HG03432 (cell line): ENCODE measurements at regions not wholly inside any gene's neighbourhood (a gene's known extent, or its start where the extent isn't known, plus 50 kb on each side); places are given as distances from the start of the nearest gene placed in this dataset.

Experiments used
- ATAC-seq: cut with Tn5 transposase; IDR thresholded peaks from one replicate; pipeline ENCODE4 v1.9.1; 2021; ENCODE audit warnings: mild to moderate bottlenecking, moderate library complexity; ENCODE audit not compliant: unreplicated experiment

DNA sequence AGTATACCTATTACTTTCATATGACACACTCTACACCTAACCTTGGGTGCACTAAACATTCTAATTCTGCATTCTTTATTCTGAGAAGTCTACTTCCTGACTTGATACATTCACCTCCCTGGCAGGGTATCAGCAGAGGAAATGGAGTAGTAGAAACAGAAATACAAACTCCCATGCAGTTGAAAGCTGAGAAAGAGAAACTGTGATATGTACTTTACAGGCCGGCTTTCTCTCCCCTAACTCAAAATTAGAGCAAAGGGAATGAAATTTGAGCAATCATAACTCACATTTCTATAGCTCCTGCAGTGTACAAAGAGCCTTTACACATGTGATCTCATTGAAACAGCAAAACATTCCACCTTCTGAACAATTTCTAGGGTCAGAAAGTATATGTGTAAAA, 135.5 kb upstream of the COL8A1 start:
- ATAC-seq, result no peak

DNA sequence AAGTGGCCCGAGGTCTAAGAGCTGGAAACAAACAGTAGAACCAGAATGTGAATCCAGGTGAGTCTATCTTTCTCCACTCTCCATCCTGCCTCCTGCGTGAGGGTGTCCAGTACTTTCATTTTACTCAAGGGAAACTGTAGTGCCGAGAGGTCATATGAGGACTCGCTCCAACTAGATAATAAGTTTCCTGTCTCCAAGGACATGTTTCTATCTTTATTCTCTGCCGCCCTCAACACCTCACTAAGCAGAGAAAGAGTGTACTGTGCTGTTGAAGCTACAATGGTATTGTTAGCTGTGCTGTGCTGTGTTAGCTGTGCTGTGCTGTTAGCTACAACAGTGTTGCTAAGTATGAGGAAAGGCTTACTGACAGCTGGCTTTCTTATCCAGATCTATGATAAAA, 137.9 kb upstream of the COL8A1 start:
- ATAC-seq, result no peak

DNA sequence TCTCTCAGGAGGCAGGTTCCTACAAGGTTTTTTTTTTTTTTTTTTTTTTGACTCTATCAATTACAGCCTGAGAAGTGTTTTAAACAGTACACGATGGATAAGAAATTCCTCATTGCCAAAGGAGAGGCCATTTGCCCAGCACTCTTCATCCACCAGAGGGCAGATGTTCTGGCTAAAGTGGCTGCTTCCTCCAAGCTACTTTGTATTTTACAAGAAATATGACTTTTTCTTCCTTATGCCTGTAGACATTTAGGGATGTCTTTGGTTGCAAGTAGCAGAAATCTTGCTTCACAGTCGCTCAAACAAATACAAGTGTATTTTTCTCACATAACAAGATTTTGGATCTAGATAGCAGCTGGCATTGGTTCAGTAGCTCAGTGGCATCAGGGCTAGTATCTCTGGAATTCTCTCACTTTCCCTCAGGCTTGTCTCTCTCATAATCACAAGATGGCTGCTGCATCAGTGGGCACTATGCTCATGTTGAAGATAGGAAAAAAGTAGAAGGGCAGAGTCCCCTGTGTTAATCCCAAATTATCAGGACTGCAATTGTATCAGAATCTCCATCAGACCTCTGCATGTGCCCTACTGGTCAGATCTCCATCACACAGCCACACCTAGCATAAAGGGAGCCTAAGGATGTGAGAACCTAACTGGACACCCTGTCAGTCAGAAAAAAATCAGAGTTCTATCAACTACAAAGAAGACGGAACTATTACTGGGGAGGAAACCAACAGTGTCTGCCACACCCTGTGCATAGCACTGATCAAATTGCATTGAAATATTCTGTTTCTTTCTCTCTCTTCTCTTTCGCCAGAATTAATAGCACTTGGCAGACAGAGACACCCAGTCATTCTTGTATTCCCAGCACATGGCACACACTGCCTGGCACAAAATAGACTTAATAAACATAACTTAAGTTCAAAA, 138.9 kb upstream of the COL8A1 start:
- ATAC-seq, result peak; percentile 63

GRCh38 chr3:99498550-99499234, 139.7 kb upstream of the COL8A1 start:
- ATAC-seq, result peak; percentile 10

- ATAC-seq, result no peak
Observed at GRCh38 chr3:99487894-99488293, 150.5 kb upstream of the COL8A1 start.

DNA sequence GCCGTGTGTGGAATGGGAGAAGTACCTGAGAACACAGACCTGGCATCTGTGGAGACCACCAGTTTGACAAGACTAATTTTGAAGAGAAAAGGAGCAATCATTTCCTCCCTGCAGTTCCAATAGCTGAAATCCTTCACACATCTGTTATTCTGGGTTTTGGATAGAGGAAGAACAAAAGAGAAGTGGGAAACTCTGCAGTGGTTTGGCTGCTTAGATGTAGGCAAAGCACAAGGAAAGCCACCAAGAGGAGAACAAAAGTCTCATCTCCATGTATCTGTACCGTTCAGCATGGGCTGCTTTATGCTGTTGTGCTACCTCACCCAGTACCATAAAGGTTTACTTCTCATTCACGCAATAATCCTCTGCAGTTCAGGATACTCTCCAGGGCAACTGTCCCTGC, 153.1 kb upstream of the COL8A1 start:
- ATAC-seq, result no peak

DNA sequence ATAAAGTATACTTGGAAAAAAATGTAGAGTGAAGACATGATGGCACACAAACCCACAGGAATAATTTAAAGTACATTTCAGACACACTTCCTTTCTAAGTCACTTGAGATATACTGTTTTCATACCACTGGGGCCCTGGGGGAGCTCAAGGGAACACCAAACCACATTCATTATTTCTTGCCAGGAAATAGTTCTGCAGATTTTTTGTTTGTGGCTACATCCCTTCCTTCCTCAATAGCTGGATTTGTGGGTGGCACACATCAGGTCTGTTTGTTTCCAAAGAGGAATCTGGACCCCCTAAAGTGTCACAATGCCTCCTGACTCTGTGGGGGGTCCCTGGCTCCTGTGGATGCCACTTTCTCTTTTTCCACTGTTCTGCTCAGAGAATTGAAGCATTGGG, 153.5 kb upstream of the COL8A1 start:
- ATAC-seq, result no peak

DNA sequence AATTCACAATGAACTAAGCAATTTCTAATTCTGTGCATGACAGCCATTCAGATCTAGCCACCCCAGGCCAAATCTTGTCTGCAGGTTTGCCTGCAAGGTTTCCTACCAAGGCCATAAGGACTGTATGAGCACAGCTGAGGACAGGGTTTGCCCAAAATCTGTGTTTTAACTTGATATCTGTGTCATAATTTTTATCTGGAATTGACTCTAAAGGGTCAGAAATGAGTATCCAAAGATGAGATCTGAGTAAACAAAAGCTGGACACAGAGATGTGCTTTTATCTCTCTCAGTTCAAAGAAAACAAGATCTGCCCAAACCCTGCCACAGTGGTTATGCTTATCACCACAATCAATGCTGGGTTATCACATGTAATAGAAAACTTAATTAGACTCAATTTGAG, 154.6 kb upstream of the COL8A1 start:
- ATAC-seq, result no peak

GRCh38 chr3:99482191-99482590, 156.2 kb upstream of the COL8A1 start:
- ATAC-seq, result no peak

DNA sequence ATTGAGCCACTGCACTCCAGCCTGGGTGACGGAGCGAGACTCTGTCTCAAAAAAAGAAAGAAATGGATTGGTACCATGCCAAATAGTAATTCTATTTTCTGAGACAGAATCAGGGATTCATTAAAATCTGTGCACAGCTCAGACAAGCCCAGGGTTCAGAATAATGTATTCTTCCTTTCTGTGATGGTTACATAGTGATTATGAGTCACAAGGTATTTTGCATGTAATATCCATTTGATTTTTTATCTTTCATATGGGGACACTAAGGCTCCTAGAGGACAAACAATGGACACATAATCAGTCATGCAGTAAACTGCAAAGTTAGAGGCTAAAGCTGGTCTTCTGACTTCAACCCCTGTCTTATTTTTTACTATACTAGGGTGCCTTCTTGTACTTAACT, 156.8 kb upstream of the COL8A1 start:
- no peak for ATAC-seq

DNA sequence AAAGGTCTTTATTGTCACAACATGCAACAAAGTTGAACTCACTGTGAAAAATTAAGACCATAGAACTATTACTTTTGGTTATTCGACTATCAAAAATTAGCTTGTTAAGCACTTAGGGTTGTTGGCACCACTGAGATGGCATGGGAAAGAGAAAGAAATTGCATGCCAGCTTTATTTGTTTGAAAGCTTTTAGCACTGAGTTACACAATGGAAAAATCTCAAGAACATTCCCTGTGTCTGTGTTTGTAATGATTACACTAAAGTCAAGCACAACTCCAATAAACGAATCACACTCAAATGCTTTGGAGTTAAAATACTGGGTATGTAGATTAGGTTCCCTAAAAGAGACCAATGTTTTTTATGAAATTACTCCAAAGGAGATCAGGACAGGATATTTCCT, 158.6 kb upstream of the COL8A1 start:
- no peak for ATAC-seq

DNA sequence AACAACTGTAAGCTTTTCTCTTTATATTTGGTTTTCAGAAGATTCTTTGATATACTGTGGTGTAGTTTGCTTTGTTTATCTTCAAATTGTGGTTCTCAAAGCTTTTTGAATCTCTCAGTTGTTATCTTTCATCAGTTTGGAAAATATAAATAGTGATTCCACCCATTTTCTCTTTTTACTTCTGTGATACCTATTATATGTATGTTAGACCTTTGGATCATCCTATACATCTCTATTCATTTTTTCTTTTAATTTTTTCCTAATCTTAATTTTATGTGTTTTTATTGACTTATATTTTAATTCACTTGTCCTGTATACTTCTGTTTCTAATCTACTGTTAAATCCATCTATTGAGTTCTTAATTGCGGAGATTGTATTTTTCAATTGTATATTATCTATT, 160.7 kb upstream of the COL8A1 start:
- no peak for ATAC-seq

- no peak for ATAC-seq
Observed at GRCh38 chr3:99475229-99475628, 163.2 kb upstream of the COL8A1 start.

GRCh38 chr3:99474776-99475175, 163.6 kb upstream of the COL8A1 start:
- ATAC-seq, result no peak

GRCh38 chr3:99473321-99473751, 165.1 kb upstream of the COL8A1 start:
- no peak for ATAC-seq

- no peak for ATAC-seq
Observed at GRCh38 chr3:99472385-99472784, 166.0 kb upstream of the COL8A1 start.

- ATAC-seq, result peak; percentile 45
Observed at GRCh38 chr3:99471353-99472323, 166.8 kb upstream of the COL8A1 start.

GRCh38 chr3:99470841-99471240, 167.6 kb upstream of the COL8A1 start:
- ATAC-seq, result no peak

- no peak for ATAC-seq
Observed at GRCh38 chr3:99468918-99469317, 169.5 kb upstream of the COL8A1 start.

DNA sequence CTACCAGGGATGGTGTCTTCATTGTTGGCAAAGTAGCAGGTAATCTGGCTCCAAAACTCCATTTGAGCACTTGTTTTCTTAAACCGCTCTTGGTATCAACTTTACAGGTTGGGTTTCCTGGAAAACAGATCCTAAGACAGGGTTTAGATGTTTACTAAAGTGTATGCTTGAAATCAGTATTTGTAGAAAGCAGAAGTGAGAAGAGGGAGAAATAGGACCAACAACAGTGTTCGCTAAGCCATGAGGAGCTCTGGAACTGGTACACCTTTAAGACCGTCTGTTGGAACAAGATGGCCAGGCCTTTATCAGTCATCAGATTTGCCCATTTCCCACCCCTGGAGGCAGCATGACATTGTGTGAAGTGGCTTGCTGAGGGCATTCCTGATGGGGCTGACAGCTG, 171.0 kb upstream of the COL8A1 start:
- no peak for ATAC-seq

- no peak for ATAC-seq
Observed at GRCh38 chr3:99466331-99466730, 172.1 kb upstream of the COL8A1 start.
